PFSK-1 (cell line): ENCODE measurements at regions not wholly inside any gene's neighbourhood (a gene's known extent, or its start where the extent isn't known, plus 50 kb on each side); places are given as distances from the start of the nearest gene placed in this dataset.

Experiments used
- FOXP2 ChIP-seq: optimal IDR thresholded peaks from 2 replicates; pipeline ENCODE3; 2011; ENCODE audit warnings: borderline replicate concordance, control low read depth, inconsistent platforms; ENCODE audit not compliant: insufficient read depth; ENCODE audit errors: extremely low read length, extremely low read depth
- POLR2AphosphoS5 ChIP-seq: IDR thresholded peaks from 2 replicates; pipeline ENCODE4 v1.6.1; 2012; ENCODE audit warnings: low read depth, mild to moderate bottlenecking, control low read depth, low read length, moderate library complexity
- REST ChIP-seq, 2 experiments: IDR thresholded peaks; 2 replicates each; pipeline versions ENCODE4 v1.6.1 to v1.8.0; 2011 to 2012; ENCODE audit warnings: low read depth in 2 of 2, low read length in 2 of 2, control low read depth in 1 of 2, inconsistent platforms in 1 of 2, mild to moderate bottlenecking in 1 of 2, moderate library complexity in 1 of 2; ENCODE audit not compliant: insufficient read depth in 1 of 2
- SIN3A ChIP-seq: IDR thresholded peaks from 2 replicates; pipeline ENCODE4 v1.6.1; 2012; ENCODE audit warnings: mild to moderate bottlenecking, low read length, moderate library complexity, borderline replicate concordance; ENCODE audit not compliant: insufficient read depth
- TAF1 ChIP-seq: IDR thresholded peaks from 2 replicates; pipeline ENCODE4 v1.6.1; 2012; ENCODE audit warnings: low read length, control low read depth, borderline replicate concordance; ENCODE audit not compliant: insufficient read depth

- TF ChIP-seq SIN3A, result no peak
- no peak for TF ChIP-seq REST (IDR thresholded peaks at IDR 0.05; ENCODE audit: insufficient read depth in 1 of 2, low read depth in 2 of 2, low read length in 2 of 2)
- no peak for TF ChIP-seq FOXP2
- no peak for TF ChIP-seq POLR2AphosphoS5
- TF ChIP-seq TAF1, result no peak
These were observed 50.1 kb upstream of the KLF12 start for GRCh38 chr13:74184283-74184682.
